Osteoblast (primary cell): ENCODE measurements at regions not wholly inside any gene's neighbourhood (a gene's known extent, or its start where the extent isn't known, plus 50 kb on each side); places are given as distances from the start of the nearest gene placed in this dataset.

Source experiments
- DNase-seq: peaks from one replicate; pipeline ENCODE4 v3.0.0; 2011; ENCODE audit warnings: low spot score, mixed read lengths; ENCODE audit not compliant: insufficient read length; ENCODE audit errors: missing footprints
- H2AFZ ChIP-seq: 2 replicates; pipeline ENCODE4 v1.6.0; 2011; ENCODE audit warnings: mild to moderate bottlenecking, low read length
- H3K27ac ChIP-seq: 2 replicates; pipeline ENCODE4 v1.5.1; 2011; ENCODE audit warnings: mild to moderate bottlenecking, low read depth, low read length, moderate library complexity
- H3K27me3 ChIP-seq: 2 replicates; pipeline ENCODE4 v1.6.0; 2012; ENCODE audit warnings: mild to moderate bottlenecking, control low read depth, inconsistent platforms, low read length, moderate library complexity; ENCODE audit not compliant: insufficient read depth
- H3K36me3 ChIP-seq: 2 replicates; pipeline ENCODE4 v1.5.1; 2011; ENCODE audit warnings: mild to moderate bottlenecking, low read length, control low read depth, moderate library complexity; ENCODE audit not compliant: insufficient read depth
- H3K4me1 ChIP-seq: 2 replicates; pipeline ENCODE4 v1.5.1; 2011; ENCODE audit warnings: mild to moderate bottlenecking, low read length, control low read depth, moderate library complexity; ENCODE audit not compliant: insufficient read depth
- H3K4me2 ChIP-seq: 2 replicates; pipeline ENCODE4 v1.6.0; 2011; ENCODE audit warnings: mild to moderate bottlenecking, low read length; ENCODE audit not compliant: insufficient read depth
- H3K4me3 ChIP-seq: fragments of 200-600 bp; sonication (generic); 3 replicates; pipeline ENCODE4 v1.5.1; 2012; ENCODE audit warnings: mild to moderate bottlenecking, low read length, inconsistent platforms; ENCODE audit not compliant: insufficient read depth
- H3K79me2 ChIP-seq: 2 replicates; pipeline ENCODE4 v1.6.0; 2012; ENCODE audit warnings: mild to moderate bottlenecking, low read length, control low read depth, inconsistent platforms; ENCODE audit not compliant: insufficient read depth
- H3K9me3 ChIP-seq: 2 replicates; pipeline ENCODE4 v1.5.1; 2011; ENCODE audit warnings: low read depth, low read length, control low read depth
- H4K20me1 ChIP-seq: 2 replicates; pipeline ENCODE4 v1.6.0; 2012; ENCODE audit warnings: mild to moderate bottlenecking, low read length, control low read depth; ENCODE audit not compliant: insufficient read depth
- TF ChIP-seq, protein P1 (sequence below): IDR thresholded peaks from 2 replicates; pipeline ENCODE4 v1.5.1; 2011; ENCODE audit warnings: mild to moderate bottlenecking, low read depth, low read length, moderate library complexity; ENCODE audit errors: extremely low read depth

DNA sequence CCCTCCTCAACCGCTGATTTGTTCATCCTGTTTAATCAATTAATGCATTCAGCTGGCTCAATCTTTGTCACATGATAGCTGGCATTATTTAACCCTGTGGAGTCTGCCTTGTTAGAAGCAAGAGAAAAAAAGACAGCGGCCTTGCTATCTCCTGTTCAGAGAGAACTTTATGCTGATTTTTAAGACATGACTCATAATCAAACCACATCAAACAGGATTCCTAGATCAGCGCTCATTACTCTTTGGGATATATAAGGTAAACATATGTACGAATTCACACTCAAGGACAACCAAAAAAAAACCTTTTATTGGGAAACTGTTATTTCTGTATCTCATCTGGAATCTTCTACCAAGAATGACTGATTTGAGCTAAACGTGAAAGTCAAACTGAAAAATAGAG is 195.1 kb downstream of the C1D start:
- Histone ChIP-seq H3K4me2 (peak overlapping the region; percentile 37), H3K36me3 (no peaks in the 10 kb centered on the region), H3K27ac (no peak overlapping the region), H3K27me3 (no peaks in the 10 kb centered on the region), H3K4me3 (no peak overlapping the region), H3K9me3 (no peaks in the 10 kb centered on the region), H3K79me2 (no peaks in the 10 kb centered on the region), H4K20me1 (no peaks in the 10 kb centered on the region), H2AFZ (peak overlapping the region; percentile 10), H3K4me1 (peaks cover 44% of the 10 kb centered on the region)
- TF ChIP-seq, protein P1, sequence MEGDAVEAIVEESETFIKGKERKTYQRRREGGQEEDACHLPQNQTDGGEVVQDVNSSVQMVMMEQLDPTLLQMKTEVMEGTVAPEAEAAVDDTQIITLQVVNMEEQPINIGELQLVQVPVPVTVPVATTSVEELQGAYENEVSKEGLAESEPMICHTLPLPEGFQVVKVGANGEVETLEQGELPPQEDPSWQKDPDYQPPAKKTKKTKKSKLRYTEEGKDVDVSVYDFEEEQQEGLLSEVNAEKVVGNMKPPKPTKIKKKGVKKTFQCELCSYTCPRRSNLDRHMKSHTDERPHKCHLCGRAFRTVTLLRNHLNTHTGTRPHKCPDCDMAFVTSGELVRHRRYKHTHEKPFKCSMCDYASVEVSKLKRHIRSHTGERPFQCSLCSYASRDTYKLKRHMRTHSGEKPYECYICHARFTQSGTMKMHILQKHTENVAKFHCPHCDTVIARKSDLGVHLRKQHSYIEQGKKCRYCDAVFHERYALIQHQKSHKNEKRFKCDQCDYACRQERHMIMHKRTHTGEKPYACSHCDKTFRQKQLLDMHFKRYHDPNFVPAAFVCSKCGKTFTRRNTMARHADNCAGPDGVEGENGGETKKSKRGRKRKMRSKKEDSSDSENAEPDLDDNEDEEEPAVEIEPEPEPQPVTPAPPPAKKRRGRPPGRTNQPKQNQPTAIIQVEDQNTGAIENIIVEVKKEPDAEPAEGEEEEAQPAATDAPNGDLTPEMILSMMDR: no peak
- DNase-seq: no peak

DNA sequence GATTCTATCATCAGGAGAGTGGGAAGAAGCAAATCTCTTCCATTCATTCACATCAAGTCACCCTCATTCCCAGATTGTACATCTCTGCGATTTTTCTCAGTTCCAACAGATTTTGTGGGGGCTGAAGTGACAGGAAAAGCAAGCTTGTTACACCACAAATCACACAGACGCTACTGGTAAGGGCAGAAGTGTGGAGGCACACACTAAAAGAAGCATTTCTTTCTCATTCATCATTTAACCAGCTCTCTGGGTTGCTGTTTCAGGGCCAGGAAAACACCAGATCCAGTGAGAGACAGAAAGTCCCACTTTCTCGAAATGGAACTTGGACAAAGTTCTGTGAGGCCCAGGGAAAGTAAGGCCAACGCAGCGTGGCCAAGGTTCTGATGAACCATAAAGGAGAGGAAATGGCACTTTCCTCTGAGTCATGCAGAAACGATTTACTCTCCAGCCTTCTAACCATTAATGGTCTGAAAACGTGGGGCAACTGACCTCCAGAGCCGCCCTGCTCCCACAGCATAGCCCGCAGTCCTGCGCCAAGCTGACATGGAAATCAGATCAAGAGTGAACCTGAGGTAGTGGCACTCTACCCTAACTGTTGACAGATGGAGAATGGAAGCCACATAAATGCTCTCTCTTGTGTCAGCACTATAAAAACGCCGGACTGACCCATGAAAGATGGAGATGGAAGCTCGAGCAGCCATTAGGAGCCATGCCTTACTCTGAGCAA is 191.0 kb downstream of the C1D start:
- Histone ChIP-seq H3K4me1 (peaks cover 50% of the 10 kb centered on the region), H3K79me2 (no peaks in the 10 kb centered on the region), H3K27ac (peak overlapping the region; percentile 78), H3K9me3 (no peaks in the 10 kb centered on the region), H4K20me1 (no peaks in the 10 kb centered on the region), H3K4me3 (peak overlapping the region; percentile 46), H2AFZ (peak overlapping the region; percentile 87), H3K4me2 (peak overlapping the region; percentile 74), H3K27me3 (no peaks in the 10 kb centered on the region), H3K36me3 (no peaks in the 10 kb centered on the region)
- TF ChIP-seq, protein P1: no peak
- DNase-seq: no peak

DNA sequence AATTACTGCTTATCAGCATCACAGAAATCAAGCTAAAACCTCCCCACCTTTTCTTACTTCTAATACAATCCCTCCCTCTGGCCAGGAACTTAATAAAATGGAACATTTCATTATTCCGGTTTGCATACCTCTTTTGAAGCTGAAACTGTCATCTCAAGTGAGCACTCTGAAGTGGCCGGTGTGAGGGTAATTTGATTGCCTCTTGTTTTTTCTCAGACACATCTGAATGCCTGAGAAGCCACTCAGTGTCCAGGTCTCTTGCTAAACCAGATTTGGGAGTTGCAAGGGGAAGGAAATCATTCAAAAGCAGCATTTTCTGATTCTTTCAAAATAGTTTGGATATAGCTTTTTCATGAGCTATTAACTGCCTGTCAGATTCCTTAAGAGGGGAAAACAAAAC is 190.3 kb downstream of the C1D start:
- DNase-seq: no peak
- peak overlapping the region; percentile 74 for H3K4me2 ChIP-seq

DNA sequence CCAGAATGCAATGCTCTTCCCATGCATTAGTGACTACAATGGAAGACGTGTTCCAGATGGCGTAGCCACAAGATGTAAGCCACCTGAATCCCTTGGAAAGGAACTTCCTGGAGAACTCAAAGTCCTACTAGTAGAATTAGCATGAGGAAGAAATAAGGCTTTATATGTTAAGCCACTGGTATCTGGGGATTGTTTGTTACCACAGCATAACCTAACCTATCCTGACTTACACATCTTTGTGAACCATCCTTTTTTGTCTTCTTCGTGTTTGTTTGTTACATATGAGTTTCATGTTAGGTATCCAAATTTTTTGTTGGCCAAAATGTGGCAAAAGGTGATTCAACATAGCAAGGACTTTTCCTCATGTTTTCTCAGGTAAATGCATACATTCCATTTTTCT is 188.9 kb downstream of the C1D start:
- peaks cover 33% of the 10 kb centered on the region for H3K4me1 ChIP-seq
- no peaks in the 10 kb centered on the region for H3K27me3 ChIP-seq
- TF ChIP-seq, protein P1: no peak
- H3K36me3 ChIP-seq: no peaks in the 10 kb centered on the region
- no peak overlapping the region for H2AFZ ChIP-seq
- H3K9me3 ChIP-seq: no peaks in the 10 kb centered on the region
- H3K4me3 ChIP-seq: no peak overlapping the region
- no peak overlapping the region for H3K27ac ChIP-seq
- no peaks in the 10 kb centered on the region for H3K79me2 ChIP-seq
- H3K4me2 ChIP-seq: no peak overlapping the region
- no peaks in the 10 kb centered on the region for H4K20me1 ChIP-seq
- no peak for DNase-seq

More for the DNA sequence above, 190.3 kb downstream of the C1D start:
- Histone ChIP-seq H3K4me1 (peaks cover 44% of the 10 kb centered on the region), H4K20me1 (no peaks in the 10 kb centered on the region), H3K27ac (peak overlapping the region; percentile 78), H3K9me3 (no peaks in the 10 kb centered on the region), H3K36me3 (no peaks in the 10 kb centered on the region), H3K4me3 (no peak overlapping the region), H2AFZ (peak overlapping the region; percentile 87), H3K79me2 (no peaks in the 10 kb centered on the region), H3K27me3 (no peaks in the 10 kb centered on the region)
- TF ChIP-seq, protein P1: no peak
